ENCODE measurements at regions not wholly inside any gene's neighbourhood (a gene's known extent, or its start where the extent isn't known, plus 50 kb on each side); places are given as distances from the start of the nearest gene placed in this dataset.
"Not testable (repeated sequence)": the region's sequence is repeated elsewhere in the genome, so short reads cannot be mapped to it uniquely, and the experiment has no call there.

DNA sequence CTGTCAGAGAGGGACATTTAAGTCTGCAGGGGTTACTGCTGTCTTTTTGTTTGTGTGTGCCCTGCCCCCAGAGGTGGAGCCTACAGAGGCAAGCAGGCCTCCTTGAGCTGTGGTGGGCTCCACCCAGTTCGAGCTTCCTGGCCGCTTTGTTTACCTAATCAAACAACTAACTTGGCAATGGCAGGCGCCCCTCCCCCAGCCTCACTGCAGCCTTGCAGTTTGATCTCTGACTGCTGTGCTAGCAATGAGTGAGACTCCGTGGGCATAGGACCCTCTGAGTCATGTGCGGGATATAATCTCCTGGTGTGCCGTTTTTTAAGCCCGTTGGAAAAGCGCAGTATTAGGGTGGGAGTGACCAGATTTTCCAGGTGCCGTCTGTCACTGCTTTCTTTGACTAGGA lies 216.8 kb upstream of the CDKN2B start:
- not testable (repeated sequence) for DNase-seq

DNA sequence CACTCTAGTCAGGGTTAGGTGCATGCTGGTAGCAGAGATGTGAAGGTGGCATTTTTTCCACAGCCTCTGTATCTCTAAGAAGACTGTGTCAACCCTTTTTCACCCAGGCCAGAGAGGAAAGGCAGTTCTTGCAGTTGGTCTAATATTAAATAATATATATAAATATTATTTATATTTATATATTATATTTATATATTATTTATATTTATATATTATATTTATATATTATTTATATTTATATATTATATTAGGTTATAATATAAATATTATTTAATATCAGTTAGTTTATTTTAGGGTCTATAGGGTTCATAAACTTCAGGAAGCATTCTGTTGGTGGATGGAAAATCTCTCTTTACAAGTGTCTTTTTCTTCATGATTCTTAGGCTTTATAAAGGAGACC lies 218.6 kb upstream of the DMRTA1 start:
- no peak for DNase-seq

DNA sequence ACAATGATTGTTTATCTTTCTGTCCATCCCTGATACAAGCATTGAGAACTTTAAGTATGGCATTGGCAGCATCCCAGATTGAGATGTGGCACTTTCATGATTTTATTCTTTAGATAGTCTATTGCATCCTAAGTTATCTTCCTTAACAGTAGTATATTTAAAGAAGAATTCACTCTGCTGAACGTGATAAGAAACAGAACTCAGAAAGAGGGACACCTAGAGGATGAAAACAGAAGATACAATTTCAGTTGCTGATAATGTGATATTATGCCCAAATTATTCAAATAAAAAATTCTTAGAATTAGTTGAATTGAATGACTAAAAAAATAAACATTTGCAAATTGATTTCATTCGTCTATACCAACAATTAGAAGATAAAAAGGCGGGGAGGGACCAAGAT lies 218.1 kb upstream of the DMRTA1 start:
- DNase-seq: no peak

DNA sequence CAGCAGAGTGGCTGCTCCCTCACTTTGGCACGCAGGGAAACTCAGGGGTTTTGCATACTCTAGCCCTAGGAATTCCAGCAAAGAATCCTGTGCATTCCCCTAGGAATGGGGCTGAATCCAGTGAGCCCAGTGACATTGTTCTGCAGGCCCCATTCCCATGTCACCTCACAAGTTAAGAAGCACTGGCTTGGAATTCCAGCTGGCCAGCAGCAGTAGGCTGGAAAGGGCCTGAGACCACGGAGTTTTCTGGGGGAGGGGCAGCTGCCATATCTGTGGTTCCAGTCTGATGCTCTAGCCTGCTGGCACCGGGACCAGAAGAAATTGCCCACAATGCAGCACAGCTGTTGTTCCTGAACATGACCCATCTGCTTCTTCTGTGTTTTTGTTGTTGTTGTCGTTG lies 217.6 kb upstream of the DMRTA1 start:
- DNase-seq: no peak

DNA sequence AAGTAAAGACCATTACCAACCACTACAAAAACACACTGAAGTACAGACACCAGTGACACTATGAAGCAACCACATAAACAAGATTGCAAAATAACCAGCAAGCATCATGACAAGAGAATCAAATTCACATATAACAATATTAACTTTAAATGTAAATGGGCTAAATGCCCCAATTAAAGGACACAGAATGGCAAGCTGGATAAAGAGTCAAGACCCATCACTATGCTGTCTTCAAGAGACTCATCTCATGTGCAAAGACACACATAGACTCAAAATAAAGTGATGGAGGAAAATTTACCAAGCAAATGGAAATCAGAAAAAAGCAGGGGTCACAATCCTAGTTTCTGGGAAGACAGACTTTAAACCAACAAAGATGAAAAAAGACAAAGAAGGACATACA lies 215.3 kb upstream of the DMRTA1 start:
- not testable (repeated sequence) for DNase-seq

DNA sequence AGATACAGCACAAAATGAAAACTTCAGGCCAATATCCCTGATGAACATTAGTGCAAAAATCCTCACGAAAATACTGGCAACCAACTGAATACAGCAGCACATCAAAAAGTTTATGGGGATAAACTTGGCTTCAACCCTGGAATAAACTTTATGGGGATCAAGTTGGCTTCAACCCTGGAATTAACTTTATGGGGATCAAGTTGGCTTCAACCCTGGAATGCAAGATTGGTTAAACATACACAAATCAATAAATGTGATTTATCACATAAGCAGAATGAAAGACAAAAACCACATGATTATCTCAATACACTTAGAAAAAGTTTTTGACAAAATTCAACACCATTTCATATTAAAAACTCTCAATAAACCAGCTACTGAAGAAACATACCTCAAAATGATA lies 213.7 kb upstream of the DMRTA1 start:
- DNase-seq: no peak

DNA sequence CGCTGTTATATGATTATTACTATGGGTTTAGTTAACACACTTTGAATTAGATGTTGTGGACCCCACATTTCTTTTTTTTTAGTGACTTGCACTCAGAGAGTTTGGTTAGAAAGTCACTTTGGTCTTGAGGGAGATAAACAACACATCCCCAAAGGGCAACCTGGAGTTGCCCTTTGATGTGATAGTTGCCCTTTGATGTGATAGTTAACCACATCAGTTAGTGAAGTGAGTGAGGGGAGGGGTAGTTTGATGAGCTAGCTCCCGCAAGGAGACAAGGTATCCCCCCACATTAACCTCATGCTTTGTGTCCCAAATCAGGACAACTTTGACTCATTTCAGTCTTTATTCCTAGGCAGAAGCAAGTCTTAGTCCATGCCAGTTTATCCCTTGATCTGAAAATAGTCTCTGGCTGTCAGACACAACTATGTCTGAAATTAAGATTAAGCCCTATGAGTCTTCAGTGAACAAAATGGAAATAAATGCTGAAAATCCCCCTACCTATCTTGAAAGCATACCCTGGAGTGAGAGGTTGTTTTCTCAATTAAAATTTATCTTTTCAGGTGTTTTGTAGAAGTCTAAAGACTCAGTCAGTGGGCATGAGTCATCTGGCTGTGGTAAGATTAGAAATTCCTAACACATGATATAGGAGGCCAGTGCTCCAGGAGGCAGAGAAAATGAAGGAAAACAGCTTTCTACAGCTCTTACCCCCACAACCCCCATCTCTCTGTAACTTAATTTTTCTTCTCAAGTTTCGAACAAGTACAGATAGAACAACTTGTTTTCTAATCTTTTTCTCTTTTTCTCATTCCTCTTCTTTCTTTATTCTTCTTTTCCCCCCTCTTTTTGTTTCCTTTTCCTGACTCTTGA lies 208.9 kb upstream of the DMRTA1 start:
- DNase-seq: no peak

DNA sequence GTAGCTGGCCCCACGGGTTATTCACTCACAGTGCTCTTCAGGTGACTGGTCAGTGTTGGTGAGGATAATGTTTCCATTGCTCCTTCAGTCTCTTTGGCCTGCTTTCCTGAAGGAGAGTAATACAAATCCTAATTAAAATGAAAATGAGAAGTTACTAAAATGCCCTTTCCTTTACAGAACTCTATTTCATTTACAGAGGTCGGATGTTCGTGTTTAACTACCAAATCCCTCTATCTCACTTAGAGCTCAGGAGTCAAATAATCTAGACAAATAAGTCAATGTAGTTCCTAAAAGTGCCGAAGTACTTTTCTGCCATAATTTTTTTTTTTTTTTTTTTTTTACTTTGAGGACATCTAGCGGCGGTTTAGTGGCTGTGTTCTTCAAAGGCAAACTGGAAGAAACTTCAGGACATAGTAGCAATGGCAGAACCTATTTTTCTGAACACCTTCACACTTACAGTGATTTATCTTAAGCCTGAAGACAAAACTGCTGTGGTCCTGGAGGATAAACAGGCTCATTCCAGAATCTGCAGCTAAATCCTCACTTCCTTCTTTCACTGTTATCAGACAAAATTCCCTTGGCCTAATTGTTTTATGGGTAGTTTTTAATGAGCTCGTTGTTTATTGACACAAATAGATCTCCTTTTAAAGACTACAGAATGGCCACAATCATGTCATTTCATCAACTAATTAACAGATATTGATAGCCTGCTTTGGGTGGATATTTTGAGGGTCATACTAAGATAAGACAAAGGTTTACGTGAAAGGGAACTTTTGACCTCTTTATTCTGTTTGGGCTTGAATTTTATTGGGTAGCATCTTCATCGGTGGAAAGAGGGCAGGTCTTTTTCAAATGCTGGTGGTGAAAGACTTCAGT lies 207.6 kb upstream of the DMRTA1 start:
- peak in 1 of 5 donors; percentile 15 for DNase-seq

DNA sequence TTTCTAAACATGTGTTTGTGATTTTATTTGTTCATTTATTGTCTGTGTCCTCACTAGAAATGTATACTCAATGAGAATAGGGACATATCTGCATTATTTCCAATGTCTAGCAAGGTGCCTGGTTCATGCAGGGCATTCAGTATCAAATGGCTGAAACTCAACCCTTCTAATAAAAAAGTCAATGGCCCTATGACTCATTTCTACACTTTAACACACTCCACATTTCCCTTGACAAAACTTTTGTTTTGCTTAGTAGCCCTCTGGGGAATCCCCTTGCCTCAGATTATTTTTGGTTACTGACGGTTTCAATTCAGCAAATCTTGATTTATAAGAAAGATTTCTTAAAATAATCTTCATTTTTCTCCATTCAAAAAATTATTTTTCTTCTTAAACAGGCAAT lies 206.0 kb upstream of the DMRTA1 start:
- peak in 1 of 5 donors; percentile 42 for DNase-seq

DNA sequence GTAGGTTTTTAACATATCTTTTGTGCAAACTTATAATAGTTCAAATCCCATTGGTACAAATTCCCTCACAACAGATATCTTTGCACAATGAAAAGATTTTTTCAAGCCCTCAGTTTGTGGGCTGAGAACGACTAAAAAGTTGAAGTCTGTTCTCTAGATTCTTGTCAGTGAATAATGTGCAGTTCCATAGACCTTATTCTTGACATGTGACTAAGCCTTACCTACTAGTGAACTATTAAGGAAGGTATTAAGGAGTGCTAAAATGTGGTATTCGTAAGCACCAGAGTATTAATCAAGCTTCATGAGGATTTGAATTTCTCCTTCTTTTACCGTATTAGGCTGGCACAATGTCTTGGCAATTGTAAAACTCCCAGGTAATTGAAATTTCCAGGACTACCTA lies 205.6 kb upstream of the DMRTA1 start:
- no peak for DNase-seq

DNA sequence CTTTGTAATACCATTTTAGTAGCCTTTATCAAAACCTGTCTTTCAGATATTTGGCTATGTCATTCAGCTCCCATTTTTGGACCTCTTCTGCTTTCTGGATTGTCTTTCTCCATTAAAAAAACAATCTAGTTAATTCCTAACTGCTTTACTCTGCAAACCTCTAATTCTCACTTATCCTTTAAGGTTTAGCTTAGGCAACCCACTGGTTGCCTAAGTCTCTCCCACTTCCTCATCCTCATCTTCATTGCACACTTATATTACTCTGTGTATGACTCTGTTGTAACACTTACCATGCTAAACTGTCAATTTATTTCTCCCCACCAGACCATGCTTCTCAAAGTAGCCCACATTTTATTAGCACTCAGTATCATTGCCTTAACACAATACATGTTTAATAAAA lies 205.0 kb upstream of the DMRTA1 start:
- no peak for DNase-seq

DNA sequence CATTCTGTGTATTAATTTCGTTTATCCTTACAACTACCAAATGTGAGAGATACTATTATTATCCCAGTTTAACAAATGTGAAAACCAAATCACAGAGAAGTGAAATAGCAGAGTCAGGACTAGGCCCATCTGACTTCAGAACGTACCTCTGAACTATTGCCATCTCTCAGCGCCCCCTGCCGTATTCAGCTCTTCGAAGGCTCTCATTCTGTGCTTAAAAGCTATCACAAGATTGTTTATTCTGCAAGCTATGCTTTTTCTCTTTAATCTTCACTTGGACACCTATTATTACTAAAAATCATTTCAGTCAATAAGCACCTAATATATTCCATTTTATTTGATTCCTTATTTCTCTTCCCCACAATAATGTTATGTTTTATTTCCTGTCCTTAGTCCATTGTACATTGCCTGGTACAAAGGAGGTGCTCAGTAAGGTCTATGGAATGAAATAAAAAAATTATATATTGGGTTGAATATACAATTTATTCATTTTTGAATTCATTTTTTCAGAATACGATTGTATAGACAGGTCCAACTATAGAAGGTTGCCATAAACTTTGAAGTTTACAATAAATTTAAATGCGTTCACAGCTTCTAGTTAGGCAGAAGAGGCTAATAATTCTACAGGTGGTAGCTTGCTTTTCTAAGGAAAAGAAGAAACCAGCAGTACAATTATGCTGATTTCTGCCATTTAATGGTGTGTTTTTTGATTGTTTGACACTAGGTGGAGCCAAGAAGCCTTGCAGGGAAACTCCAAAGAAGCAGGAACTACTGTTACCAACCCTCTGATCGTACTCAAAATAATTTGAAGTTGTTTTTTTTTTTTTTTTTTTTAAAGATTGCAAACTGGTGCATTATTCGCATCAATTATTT lies 202.2 kb upstream of the DMRTA1 start:
- DNase-seq: peak in 1 of 5 donors; percentile 25

DNA sequence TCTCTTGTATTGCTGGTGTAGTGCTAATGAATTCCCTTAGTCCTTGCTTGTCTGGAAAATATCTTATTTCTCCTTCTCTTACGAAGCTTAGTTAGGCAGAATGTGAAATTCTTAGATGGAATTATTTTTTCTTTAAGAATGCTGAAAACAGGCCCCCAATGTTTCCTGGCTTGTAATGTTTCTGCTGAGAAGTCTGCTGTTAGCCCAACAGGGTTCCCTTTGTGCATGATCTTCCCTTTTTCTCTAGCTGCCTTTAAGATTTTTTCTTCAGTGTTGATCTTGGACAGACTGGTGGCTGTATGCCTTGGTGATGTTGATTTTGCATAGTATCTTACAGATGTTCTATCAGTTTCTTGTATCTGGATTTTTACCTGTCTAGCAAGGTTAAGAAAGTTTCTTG lies 191.3 kb upstream of the DMRTA1 start:
- no peak for DNase-seq

DNA sequence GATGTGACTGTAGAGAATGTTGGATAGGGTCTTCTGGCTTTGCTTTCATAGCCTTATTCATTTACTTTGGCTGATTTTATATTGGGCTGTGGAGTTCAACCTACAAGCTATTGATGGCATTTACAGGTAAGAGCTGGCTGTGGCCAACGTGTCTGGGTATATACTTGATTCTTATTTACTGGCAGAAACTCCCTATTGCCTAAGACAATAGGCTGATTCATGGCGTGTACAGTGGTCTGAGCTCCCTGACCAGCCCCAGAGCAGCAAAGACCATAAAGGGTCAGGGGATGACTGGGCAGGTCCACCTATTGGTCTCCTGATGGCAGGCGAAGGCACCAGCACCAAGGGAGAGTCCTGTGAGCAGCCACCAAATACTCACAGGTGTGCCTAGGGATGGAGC lies 190.2 kb upstream of the DMRTA1 start:
- DNase-seq: no peak

DNA sequence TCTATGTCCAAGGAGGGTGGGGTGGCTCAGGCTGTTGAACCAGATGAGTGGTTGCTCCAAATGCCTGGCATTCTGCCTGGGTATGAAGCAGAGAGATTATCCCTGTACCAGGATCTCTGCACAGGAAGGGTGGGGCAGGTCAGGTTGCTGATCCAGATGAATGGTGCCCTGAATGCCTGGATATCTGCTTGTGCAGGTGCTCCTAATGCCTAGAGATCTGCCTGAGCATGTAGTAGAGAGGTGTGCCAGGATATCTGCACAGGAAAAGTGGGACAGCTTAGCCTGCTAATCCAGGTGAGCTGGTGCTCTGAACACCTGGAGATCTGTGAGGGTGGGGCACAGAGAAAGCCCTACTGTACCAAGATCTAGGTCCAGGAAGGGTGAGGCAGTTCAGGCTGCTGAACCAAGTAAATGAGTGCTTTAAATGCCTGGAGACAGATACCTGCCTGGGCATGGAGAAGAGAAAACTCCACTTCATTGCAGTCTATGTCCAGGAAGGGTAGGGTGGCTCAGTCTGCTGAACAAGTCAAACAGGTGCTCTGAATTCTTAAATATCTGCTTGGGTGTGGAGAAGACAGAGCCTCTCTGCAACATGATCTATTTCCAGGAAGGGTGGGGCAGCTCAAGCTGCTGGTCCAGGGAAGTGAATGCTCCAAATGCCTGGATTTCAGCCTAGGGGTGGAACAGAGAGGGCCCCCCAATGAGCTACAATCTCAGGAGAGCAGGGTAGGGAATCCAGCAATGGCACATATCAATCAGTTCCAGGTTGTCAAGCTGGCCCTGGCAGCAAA lies 189.4 kb upstream of the DMRTA1 start:
- DNase-seq: no peak

DNA sequence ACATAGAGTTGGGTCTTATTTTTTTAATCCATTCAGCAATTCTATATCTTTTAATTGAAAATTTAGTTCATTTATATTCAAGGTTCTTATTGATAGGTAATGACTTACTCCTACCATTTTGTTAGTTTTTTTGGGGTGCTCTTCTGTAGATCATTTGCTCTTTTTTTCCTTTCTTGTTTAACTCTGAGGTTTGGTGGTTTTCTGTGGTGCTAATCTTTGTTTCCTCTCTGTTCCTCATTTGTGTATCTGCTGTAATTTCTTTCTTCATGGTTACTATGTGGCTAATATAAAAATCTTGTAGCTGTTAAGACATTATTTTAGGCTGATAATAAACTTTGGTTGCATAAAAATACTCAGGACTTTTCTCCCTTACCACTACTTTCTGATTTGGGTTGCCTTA lies 181.6 kb upstream of the DMRTA1 start:
- DNase-seq: no peak

DNA sequence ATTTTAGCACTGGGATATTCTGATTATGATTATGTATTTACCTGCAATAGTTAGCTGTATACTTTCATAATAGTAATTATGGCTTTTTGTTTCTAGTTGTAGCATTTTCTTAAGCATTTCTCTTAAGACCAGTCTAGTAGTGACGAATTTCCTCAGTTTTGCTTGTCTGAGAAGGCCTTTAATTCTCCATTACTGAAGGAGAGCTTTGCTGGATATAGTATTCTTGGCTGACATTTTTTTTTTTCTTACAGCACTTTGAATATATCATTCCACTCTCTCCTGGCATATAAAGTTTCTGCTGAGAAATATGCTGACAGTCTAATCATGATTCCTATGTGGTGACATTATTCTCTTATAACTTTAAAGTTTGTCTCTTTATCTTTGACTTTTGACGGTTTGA lies 181.1 kb upstream of the DMRTA1 start:
- DNase-seq: no peak

DNA sequence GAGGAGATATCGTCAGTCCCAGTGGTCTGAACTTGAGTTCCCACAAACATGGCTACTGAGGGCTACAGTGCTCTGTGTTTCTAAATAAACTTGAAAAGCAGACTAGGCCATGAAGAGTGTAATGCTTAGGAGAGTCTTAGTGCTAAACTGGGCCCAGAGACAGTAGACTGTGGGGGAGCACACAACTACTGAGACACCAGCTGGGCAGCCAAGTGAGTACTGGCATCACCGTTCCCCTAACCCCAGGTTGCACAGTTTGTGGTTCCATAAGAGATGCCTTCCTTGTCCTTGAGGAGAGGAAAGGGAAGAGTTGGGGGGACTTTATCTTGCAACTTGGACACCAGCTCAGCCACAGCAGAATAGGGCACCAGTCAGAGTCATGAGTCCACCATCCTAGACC lies 172.1 kb upstream of the DMRTA1 start:
- DNase-seq: no peak

DNA sequence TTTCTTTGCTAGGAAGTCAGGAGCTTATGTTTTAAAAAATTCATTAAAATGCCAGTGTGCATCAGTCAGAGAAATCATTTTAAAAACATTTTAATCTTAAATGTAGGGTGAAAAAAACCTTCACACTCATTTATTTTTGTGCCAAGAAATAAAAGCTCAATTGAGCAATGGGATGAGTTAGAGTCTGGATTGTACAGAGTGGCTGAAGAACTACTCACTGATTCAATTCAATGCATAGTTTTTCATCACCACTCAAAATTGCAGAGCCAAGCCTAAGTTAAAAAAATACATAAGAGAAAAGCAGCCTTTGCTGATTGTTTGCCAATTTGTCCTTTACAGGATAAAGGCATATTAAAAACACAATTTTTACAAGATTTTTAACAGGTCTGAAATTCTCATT lies 168.2 kb upstream of the DMRTA1 start:
- no peak for DNase-seq

DNA sequence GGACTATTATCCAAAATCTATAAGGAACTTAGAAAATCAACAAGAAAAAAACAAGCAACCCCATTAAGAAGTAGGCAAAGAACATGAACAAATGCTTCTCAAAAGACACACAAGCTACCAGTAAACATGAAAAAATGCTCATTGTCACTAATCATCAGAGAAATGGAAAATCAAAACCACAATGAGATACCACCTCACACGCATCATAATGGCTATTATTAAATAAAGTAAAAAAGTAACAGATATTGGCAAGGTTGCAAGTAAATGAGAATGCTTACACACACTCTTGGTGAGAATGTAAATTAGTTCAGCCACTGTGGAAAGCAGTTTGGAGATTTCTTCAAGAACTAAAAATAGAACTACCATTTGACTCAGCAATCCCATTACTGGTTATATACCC lies 167.0 kb upstream of the DMRTA1 start:
- DNase-seq: no peak

DNA sequence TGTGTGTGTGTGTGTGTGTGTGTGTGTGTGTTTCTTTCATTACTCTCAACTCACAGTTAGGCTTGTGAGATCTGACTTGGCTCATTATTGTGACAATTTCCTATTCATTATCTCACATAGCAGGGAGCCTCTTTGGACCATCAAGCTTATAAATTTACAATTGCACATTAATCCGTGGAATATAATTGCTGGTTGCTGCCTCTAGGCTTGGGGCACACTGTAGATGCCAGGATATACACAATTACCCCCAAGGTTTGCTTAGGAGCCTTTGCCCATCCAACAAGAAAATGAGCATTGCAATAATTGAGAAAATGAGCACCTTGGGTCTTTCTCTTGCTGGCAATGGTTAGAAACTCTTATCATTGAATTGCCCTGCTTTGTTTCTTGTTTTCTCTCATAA lies 161.6 kb upstream of the DMRTA1 start:
- no peak for DNase-seq

DNA sequence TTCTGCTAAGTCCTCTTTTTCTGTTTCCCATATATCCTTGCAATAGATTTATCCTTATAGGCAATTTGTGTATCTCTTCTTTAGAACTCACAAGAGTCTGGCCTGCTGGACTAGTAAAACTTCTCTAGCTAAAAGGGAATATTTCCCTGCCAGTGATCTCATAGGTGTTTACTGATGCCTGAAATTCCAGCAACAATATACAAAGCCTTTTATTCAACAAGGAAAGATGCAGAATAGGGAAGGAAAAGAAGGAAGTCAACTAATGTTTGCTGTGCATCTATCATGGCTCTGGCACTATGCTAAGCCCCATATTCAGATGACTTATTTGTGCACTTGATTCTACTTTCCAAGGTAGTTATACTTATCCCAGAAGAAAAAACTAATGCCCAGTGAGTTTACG lies 160.0 kb upstream of the DMRTA1 start:
- DNase-seq: no peak
